ENCODE measurements at regions not wholly inside any gene's neighbourhood (a gene's known extent, or its start where the extent isn't known, plus 50 kb on each side); places are given as distances from the start of the nearest gene placed in this dataset.

- Histone ChIP-seq H3K27ac (ENCODE audit: low read length) (no peak overlapping the region), H3K9ac (ENCODE audit: low read length) (no peak overlapping the region), H3K36me3 (ENCODE audit: insufficient read depth, low read length) (no peaks in the 10 kb centered on the region), H3K9me3 (ENCODE audit: low read length) (no peaks in the 10 kb centered on the region), H2AFZ (ENCODE audit: low read length) (no peak overlapping the region), H3K4me2 (ENCODE audit: low read depth, low read length, poor library complexity, severe bottlenecking) (no peak overlapping the region), H3K79me2 (ENCODE audit: low read length) (no peaks in the 10 kb centered on the region), H3K4me3 (ENCODE audit: low read length) (no peak overlapping the region), H3K4me1 (ENCODE audit: low read length) (no peaks in the 10 kb centered on the region), H4K20me1 (ENCODE audit: insufficient read depth, low read depth, low read length) (no peaks in the 10 kb centered on the region), H3K27me3 (ENCODE audit: low read length) (no peaks in the 10 kb centered on the region), H3K9me2 (replicated peaks; ENCODE audit: insufficient read depth, low read length) (no peaks in the 10 kb centered on the region)
- DNase-seq, result no peak
Measured at GRCh38 chr11:95507794-95508193, 276.8 kb upstream of the SESN3 start.

GRCh38 chr11:95506777-95507176 lies 275.8 kb upstream of the SESN3 start:
- Histone ChIP-seq H3K36me3 (ENCODE audit: insufficient read depth, low read length) (no peaks in the 10 kb centered on the region), H3K4me1 (ENCODE audit: low read length) (no peaks in the 10 kb centered on the region), H3K27me3 (ENCODE audit: low read length) (no peaks in the 10 kb centered on the region), H3K27ac (ENCODE audit: low read length) (no peak overlapping the region), H3K4me2 (ENCODE audit: low read depth, low read length, poor library complexity, severe bottlenecking) (no peak overlapping the region), H3K9me3 (ENCODE audit: low read length) (no peaks in the 10 kb centered on the region), H3K4me3 (ENCODE audit: low read length) (no peak overlapping the region), H4K20me1 (ENCODE audit: insufficient read depth, low read depth, low read length) (no peaks in the 10 kb centered on the region), H3K9me2 (replicated peaks; ENCODE audit: insufficient read depth, low read length) (no peaks in the 10 kb centered on the region), H2AFZ (ENCODE audit: low read length) (no peak overlapping the region), H3K9ac (ENCODE audit: low read length) (no peak overlapping the region), H3K79me2 (ENCODE audit: low read length) (no peaks in the 10 kb centered on the region)
- DNase-seq, result no peak

- no peak overlapping the region for H2AFZ ChIP-seq (ENCODE audit: low read length)
- no peak for DNase-seq
Measured at GRCh38 chr11:95505927-95506426, 275.0 kb upstream of the SESN3 start.

GRCh38 chr11:95503047-95503446 lies 272.0 kb upstream of the SESN3 start:
- H3K79me2 ChIP-seq (ENCODE audit: low read length), result no peaks in the 10 kb centered on the region
- H3K4me3 ChIP-seq (ENCODE audit: low read length), result no peak overlapping the region
- H3K9ac ChIP-seq (ENCODE audit: low read length), result no peak overlapping the region
- H3K27me3 ChIP-seq (ENCODE audit: low read length), result no peaks in the 10 kb centered on the region
- no peak overlapping the region for H3K27ac ChIP-seq (ENCODE audit: low read length)
- H2AFZ ChIP-seq (ENCODE audit: low read length), result no peak overlapping the region
- no peaks in the 10 kb centered on the region for H3K9me2 ChIP-seq (replicated peaks; ENCODE audit: insufficient read depth, low read length)
- H4K20me1 ChIP-seq (ENCODE audit: insufficient read depth, low read depth, low read length), result no peaks in the 10 kb centered on the region
- no peaks in the 10 kb centered on the region for H3K4me1 ChIP-seq (ENCODE audit: low read length)
- H3K4me2 ChIP-seq (ENCODE audit: low read depth, low read length, poor library complexity, severe bottlenecking), result no peak overlapping the region
- DNase-seq, result no peak
- no peaks in the 10 kb centered on the region for H3K36me3 ChIP-seq (ENCODE audit: insufficient read depth, low read length)
- no peaks in the 10 kb centered on the region for H3K9me3 ChIP-seq (ENCODE audit: low read length)

More at GRCh38 chr11:95505927-95506426, 275.0 kb upstream of the SESN3 start:
- Histone ChIP-seq H3K4me2 (ENCODE audit: low read depth, low read length, poor library complexity, severe bottlenecking) (no peak overlapping the region), H3K4me1 (ENCODE audit: low read length) (no peaks in the 10 kb centered on the region), H3K27me3 (ENCODE audit: low read length) (no peaks in the 10 kb centered on the region), H3K9me2 (replicated peaks; ENCODE audit: insufficient read depth, low read length) (no peaks in the 10 kb centered on the region), H3K9ac (ENCODE audit: low read length) (no peak overlapping the region), H3K4me3 (ENCODE audit: low read length) (no peak overlapping the region), H3K27ac (ENCODE audit: low read length) (no peak overlapping the region), H3K9me3 (ENCODE audit: low read length) (no peaks in the 10 kb centered on the region), H4K20me1 (ENCODE audit: insufficient read depth, low read depth, low read length) (no peaks in the 10 kb centered on the region), H3K79me2 (ENCODE audit: low read length) (no peaks in the 10 kb centered on the region), H3K36me3 (ENCODE audit: insufficient read depth, low read length) (no peaks in the 10 kb centered on the region)

GRCh38 chr11:95502522-95502921 lies 271.5 kb upstream of the SESN3 start:
- no peak overlapping the region for H3K9ac ChIP-seq (ENCODE audit: low read length)
- no peak overlapping the region for H3K4me3 ChIP-seq (ENCODE audit: low read length)
- no peak overlapping the region for H3K27ac ChIP-seq (ENCODE audit: low read length)
- H3K36me3 ChIP-seq (ENCODE audit: insufficient read depth, low read length), result no peaks in the 10 kb centered on the region
- no peaks in the 10 kb centered on the region for H4K20me1 ChIP-seq (ENCODE audit: insufficient read depth, low read depth, low read length)
- no peaks in the 10 kb centered on the region for H3K79me2 ChIP-seq (ENCODE audit: low read length)
- no peak for DNase-seq
- H3K27me3 ChIP-seq (ENCODE audit: low read length), result no peaks in the 10 kb centered on the region
- H2AFZ ChIP-seq (ENCODE audit: low read length), result no peak overlapping the region
- H3K9me2 ChIP-seq (replicated peaks; ENCODE audit: insufficient read depth, low read length), result no peaks in the 10 kb centered on the region
- no peak overlapping the region for H3K4me2 ChIP-seq (ENCODE audit: low read depth, low read length, poor library complexity, severe bottlenecking)
- no peaks in the 10 kb centered on the region for H3K4me1 ChIP-seq (ENCODE audit: low read length)
- H3K9me3 ChIP-seq (ENCODE audit: low read length), result no peaks in the 10 kb centered on the region

- no peaks in the 10 kb centered on the region for H3K27me3 ChIP-seq (ENCODE audit: low read length)
- no peaks in the 10 kb centered on the region for H4K20me1 ChIP-seq (ENCODE audit: insufficient read depth, low read depth, low read length)
Measured at GRCh38 chr11:95501761-95502266, 270.8 kb upstream of the SESN3 start.

GRCh38 chr11:95500466-95500865 lies 269.5 kb upstream of the SESN3 start:
- Histone ChIP-seq H3K4me3 (ENCODE audit: low read length) (no peak overlapping the region), H2AFZ (ENCODE audit: low read length) (no peak overlapping the region), H3K36me3 (ENCODE audit: insufficient read depth, low read length) (no peaks in the 10 kb centered on the region), H3K4me2 (ENCODE audit: low read depth, low read length, poor library complexity, severe bottlenecking) (no peak overlapping the region), H3K27me3 (ENCODE audit: low read length) (no peaks in the 10 kb centered on the region), H3K27ac (ENCODE audit: low read length) (no peak overlapping the region), H3K79me2 (ENCODE audit: low read length) (no peaks in the 10 kb centered on the region), H3K4me1 (ENCODE audit: low read length) (no peaks in the 10 kb centered on the region), H3K9ac (ENCODE audit: low read length) (no peak overlapping the region), H4K20me1 (ENCODE audit: insufficient read depth, low read depth, low read length) (no peaks in the 10 kb centered on the region), H3K9me2 (replicated peaks; ENCODE audit: insufficient read depth, low read length) (no peaks in the 10 kb centered on the region), H3K9me3 (ENCODE audit: low read length) (no peaks in the 10 kb centered on the region)
- no peak for DNase-seq

More at GRCh38 chr11:95501761-95502266, 270.8 kb upstream of the SESN3 start:
- no peaks in the 10 kb centered on the region for H3K36me3 ChIP-seq (ENCODE audit: insufficient read depth, low read length)
- no peaks in the 10 kb centered on the region for H3K9me2 ChIP-seq (replicated peaks; ENCODE audit: insufficient read depth, low read length)
- DNase-seq, result no peak
- no peak overlapping the region for H2AFZ ChIP-seq (ENCODE audit: low read length)
- H3K27ac ChIP-seq (ENCODE audit: low read length), result no peak overlapping the region
- no peaks in the 10 kb centered on the region for H3K4me1 ChIP-seq (ENCODE audit: low read length)
- no peak overlapping the region for H3K9ac ChIP-seq (ENCODE audit: low read length)
- no peak overlapping the region for H3K4me2 ChIP-seq (ENCODE audit: low read depth, low read length, poor library complexity, severe bottlenecking)
- no peak overlapping the region for H3K4me3 ChIP-seq (ENCODE audit: low read length)
- H3K9me3 ChIP-seq (ENCODE audit: low read length), result no peaks in the 10 kb centered on the region
- H3K79me2 ChIP-seq (ENCODE audit: low read length), result no peaks in the 10 kb centered on the region

GRCh38 chr11:95499516-95500135 lies 268.6 kb upstream of the SESN3 start:
- no peak for DNase-seq
- Histone ChIP-seq H3K79me2 (ENCODE audit: low read length) (no peaks in the 10 kb centered on the region), H4K20me1 (ENCODE audit: insufficient read depth, low read depth, low read length) (no peaks in the 10 kb centered on the region)

More at GRCh38 chr11:95499516-95500135, 268.6 kb upstream of the SESN3 start:
- Histone ChIP-seq H3K9me3 (ENCODE audit: low read length) (no peaks in the 10 kb centered on the region), H3K4me1 (ENCODE audit: low read length) (no peaks in the 10 kb centered on the region), H3K27me3 (ENCODE audit: low read length) (no peaks in the 10 kb centered on the region), H3K9ac (ENCODE audit: low read length) (no peak overlapping the region), H3K4me3 (ENCODE audit: low read length) (no peak overlapping the region), H3K36me3 (ENCODE audit: insufficient read depth, low read length) (no peaks in the 10 kb centered on the region), H3K9me2 (replicated peaks; ENCODE audit: insufficient read depth, low read length) (no peaks in the 10 kb centered on the region), H3K27ac (ENCODE audit: low read length) (no peak overlapping the region), H2AFZ (ENCODE audit: low read length) (no peak overlapping the region), H3K4me2 (ENCODE audit: low read depth, low read length, poor library complexity, severe bottlenecking) (no peak overlapping the region)
